Loucy (cell line): ENCODE measurements at regions not wholly inside any gene's neighbourhood (a gene's known extent, or its start where the extent isn't known, plus 50 kb on each side); places are given as distances from the start of the nearest gene placed in this dataset.

Experiments
- H2AFZ ChIP-seq: fragments of 200-600 bp; sonication (generic); 2 replicates; pipeline ENCODE4 v1.6.0; 2016; ENCODE audit warnings: antibody characterized with exemption, mild to moderate bottlenecking, low read length, moderate library complexity
- H3F3A ChIP-seq: fragments of 200-600 bp; 2 replicates; pipeline ENCODE4 v1.6.0; 2016; ENCODE audit warnings: antibody characterized with exemption, low read depth, mild to moderate bottlenecking
- H3K27me3 ChIP-seq: fragments of 200-600 bp; sonication (generic); 2 replicates; pipeline ENCODE4 v1.6.1; 2014; ENCODE audit warnings: low read length, mild to moderate bottlenecking; ENCODE audit not compliant: insufficient read depth, poor library complexity, severe bottlenecking
- H3K36me3 ChIP-seq: fragments of 200-600 bp; sonication (generic); 2 replicates; pipeline ENCODE4 v1.6.1; 2016; ENCODE audit warnings: low read length; ENCODE audit not compliant: insufficient read depth
- H3K4me1 ChIP-seq: fragments of 200-600 bp; sonication (generic); 2 replicates; pipeline ENCODE4 v1.5.1; 2014; ENCODE audit warnings: low read length, mild to moderate bottlenecking; ENCODE audit not compliant: insufficient read depth, poor library complexity, severe bottlenecking
- H3K4me2 ChIP-seq: fragments of 200-600 bp; sonication (generic); 2 replicates; pipeline ENCODE4 v1.6.0; 2014; ENCODE audit warnings: antibody characterized with exemption, low read length, low read depth, mild to moderate bottlenecking; ENCODE audit not compliant: poor library complexity, severe bottlenecking
- H3K4me3 ChIP-seq: fragments of 200-600 bp; sonication (generic); 2 replicates; pipeline ENCODE4 v1.5.1; 2014; ENCODE audit warnings: low read length, mild to moderate bottlenecking, mixed read lengths; ENCODE audit not compliant: poor library complexity, severe bottlenecking
- H3K79me2 ChIP-seq: fragments of 200-600 bp; sonication (generic); 2 replicates; pipeline ENCODE4 v1.6.1; 2014; ENCODE audit warnings: low read length; ENCODE audit not compliant: insufficient read depth
- H3K9ac ChIP-seq: fragments of 200-600 bp; sonication (generic); 2 replicates; pipeline ENCODE4 v1.6.0; 2014; ENCODE audit warnings: mild to moderate bottlenecking, low read depth, low read length, moderate library complexity; ENCODE audit not compliant: poor library complexity, severe bottlenecking
- H3K9me2 ChIP-seq: fragments of 200-600 bp; sonication (generic); replicated peaks from 2 replicates; pipeline ENCODE4 v1.6.1; 2016; ENCODE audit warnings: low read depth, low read length, mixed read lengths
- H3K9me3 ChIP-seq: fragments of 200-600 bp; sonication (generic); 2 replicates; pipeline ENCODE4 v1.6.1; 2014; ENCODE audit warnings: mild to moderate bottlenecking, antibody characterized with exemption, low read length, low read depth; ENCODE audit not compliant: insufficient read depth
- H4K20me1 ChIP-seq: fragments of 200-600 bp; sonication (generic); 2 replicates; pipeline ENCODE4 v1.6.0; 2014; ENCODE audit warnings: antibody characterized with exemption, low read length, mild to moderate bottlenecking; ENCODE audit not compliant: insufficient read depth, poor library complexity, severe bottlenecking
- EZH2phosphoT487 ChIP-seq: fragments of 200-600 bp; IDR thresholded peaks from 2 replicates; pipeline ENCODE4 v1.6.1; 2018; ENCODE audit warnings: antibody characterized with exemption, mild to moderate bottlenecking, moderate library complexity, borderline replicate concordance
- TF ChIP-seq, protein P1 (sequence below): fragments of 200-600 bp; sonication (generic); conservative IDR thresholded peaks from 2 replicates; pipeline ENCODE4 v1.5.1; 2014; ENCODE audit warnings: mild to moderate bottlenecking, antibody characterized with exemption, low read length

DNA sequence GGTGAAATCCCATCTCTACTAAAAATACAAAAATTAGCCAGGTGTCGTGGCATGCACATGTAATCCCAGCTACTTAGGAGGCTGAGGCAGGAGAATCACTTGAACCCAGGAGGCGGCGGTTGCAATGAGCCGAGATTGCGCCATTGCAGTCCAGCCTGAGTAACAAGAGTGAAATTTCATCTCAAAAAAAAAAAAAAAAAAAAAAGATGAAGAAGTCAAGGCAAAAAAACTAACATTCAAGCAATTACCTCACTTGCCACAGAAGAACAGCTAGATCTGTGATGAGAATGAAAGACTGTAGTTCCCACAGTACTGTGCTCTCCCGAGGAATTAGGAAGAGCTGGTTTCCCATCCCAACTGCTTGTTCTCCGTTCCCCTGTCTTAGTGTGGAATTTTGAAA lies 144.7 kb upstream of the ECI2 start:
- Histone ChIP-seq H3K4me3 (no peak overlapping the region), H3K36me3 (no peaks in the 10 kb centered on the region), H2AFZ (no peak overlapping the region), H3K9me3 (no peaks in the 10 kb centered on the region), H3K79me2 (no peaks in the 10 kb centered on the region), H3K4me2 (no peak overlapping the region), H3K4me1 (no peaks in the 10 kb centered on the region), H3K9ac (no peak overlapping the region), H4K20me1 (no peaks in the 10 kb centered on the region), H3K27me3 (no peaks in the 10 kb centered on the region), H3F3A (no peaks in the 10 kb centered on the region), H3K9me2 (0 out of 2 replicates have a peak, but pooled peaks cover 3% of the 10 kb centered on the region)
- no peak for TF ChIP-seq EZH2phosphoT487
- TF ChIP-seq, protein P1, sequence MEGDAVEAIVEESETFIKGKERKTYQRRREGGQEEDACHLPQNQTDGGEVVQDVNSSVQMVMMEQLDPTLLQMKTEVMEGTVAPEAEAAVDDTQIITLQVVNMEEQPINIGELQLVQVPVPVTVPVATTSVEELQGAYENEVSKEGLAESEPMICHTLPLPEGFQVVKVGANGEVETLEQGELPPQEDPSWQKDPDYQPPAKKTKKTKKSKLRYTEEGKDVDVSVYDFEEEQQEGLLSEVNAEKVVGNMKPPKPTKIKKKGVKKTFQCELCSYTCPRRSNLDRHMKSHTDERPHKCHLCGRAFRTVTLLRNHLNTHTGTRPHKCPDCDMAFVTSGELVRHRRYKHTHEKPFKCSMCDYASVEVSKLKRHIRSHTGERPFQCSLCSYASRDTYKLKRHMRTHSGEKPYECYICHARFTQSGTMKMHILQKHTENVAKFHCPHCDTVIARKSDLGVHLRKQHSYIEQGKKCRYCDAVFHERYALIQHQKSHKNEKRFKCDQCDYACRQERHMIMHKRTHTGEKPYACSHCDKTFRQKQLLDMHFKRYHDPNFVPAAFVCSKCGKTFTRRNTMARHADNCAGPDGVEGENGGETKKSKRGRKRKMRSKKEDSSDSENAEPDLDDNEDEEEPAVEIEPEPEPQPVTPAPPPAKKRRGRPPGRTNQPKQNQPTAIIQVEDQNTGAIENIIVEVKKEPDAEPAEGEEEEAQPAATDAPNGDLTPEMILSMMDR, result no peak

DNA sequence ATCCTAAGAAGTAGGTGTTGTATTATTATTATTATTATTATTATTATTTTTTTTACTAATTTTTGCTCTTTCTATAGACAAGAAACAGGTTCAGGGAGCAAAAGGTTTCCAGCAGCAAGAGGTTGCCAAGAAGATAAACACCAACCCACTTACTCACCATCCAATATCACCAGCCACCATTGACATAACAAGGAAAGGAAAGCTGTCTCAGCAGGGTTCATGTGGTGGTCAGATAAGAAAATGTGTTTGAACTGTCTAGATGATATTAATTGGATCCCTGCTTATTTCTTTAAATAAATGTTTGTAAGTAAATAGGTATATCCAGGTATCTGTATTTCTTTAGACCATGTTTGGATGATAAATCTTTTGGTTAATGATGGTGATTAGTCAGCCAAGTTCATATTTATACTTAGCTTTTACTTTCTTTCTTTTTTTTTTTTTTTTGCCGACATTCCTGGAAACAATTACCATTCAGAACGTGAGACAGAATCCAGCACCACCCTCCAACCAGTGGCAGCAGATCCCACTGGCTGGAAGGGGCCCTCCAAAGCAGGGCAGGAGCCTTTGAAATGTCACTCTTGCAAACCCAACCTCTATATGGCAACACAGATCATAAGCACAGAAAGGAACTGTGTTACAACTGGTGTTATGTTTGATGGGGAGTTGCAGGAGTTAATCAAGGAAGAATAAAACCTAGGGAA lies 139.2 kb upstream of the ECI2 start:
- no peak overlapping the region for H3K4me3 ChIP-seq
- no peaks in the 10 kb centered on the region for H3K79me2 ChIP-seq
- 0 out of 2 replicates have a peak, but pooled peaks cover 3% of the 10 kb centered on the region for H3K9me2 ChIP-seq
- H3K9ac ChIP-seq, result no peak overlapping the region
- TF ChIP-seq EZH2phosphoT487, result no peak
- TF ChIP-seq, protein P1, result no peak
- no peak overlapping the region for H3K4me2 ChIP-seq
- no peaks in the 10 kb centered on the region for H3F3A ChIP-seq
- H3K36me3 ChIP-seq, result no peaks in the 10 kb centered on the region
- no peaks in the 10 kb centered on the region for H3K27me3 ChIP-seq
- no peaks in the 10 kb centered on the region for H4K20me1 ChIP-seq
- H3K9me3 ChIP-seq, result no peaks in the 10 kb centered on the region
- no peak overlapping the region for H2AFZ ChIP-seq
- no peaks in the 10 kb centered on the region for H3K4me1 ChIP-seq

DNA sequence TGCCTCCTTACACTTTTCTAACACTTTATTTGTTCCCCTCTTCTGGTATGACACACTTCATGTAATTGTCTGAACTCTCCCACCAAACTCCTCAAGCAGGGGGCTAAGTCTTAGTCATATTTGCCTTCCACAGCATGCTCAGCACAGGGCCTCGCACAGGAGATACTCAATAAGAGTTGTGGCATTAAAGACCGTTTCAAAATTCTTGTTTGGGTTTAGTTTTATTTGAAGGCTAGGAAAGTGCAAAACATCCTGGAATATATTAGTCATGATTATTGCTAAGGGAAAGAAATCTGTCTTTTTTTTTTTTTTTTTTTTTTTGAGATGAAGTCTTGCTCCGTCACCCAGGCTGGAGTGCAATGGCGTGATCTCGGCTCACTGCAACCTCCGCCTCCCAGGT lies 137.6 kb upstream of the ECI2 start:
- Histone ChIP-seq H3K9me3 (no peaks in the 10 kb centered on the region), H3F3A (no peaks in the 10 kb centered on the region), H3K36me3 (no peaks in the 10 kb centered on the region), H4K20me1 (no peaks in the 10 kb centered on the region), H2AFZ (no peak overlapping the region), H3K4me2 (no peak overlapping the region), H3K27me3 (no peaks in the 10 kb centered on the region), H3K9ac (no peak overlapping the region), H3K4me3 (no peak overlapping the region), H3K9me2 (0 out of 2 replicates have a peak, but pooled peaks cover under 1% of the 10 kb centered on the region), H3K4me1 (no peaks in the 10 kb centered on the region), H3K79me2 (no peaks in the 10 kb centered on the region)
- TF ChIP-seq EZH2phosphoT487, result no peak
- TF ChIP-seq, protein P1, result no peak
